Activated naive CD8-positive, alpha-beta T cell treated with anti-CD3 and anti-CD28 coated beads for 36 hours (primary cell): ENCODE measurements at regions not wholly inside any gene's neighbourhood (a gene's known extent, or its start where the extent isn't known, plus 50 kb on each side); places are given as distances from the start of the nearest gene placed in this dataset.

Experiments
- DNase-seq: peaks from one replicate; pipeline ENCODE4 v3.0.0; 2021
- H3K27ac Mint-ChIP-seq: one replicate; pipeline ENCODE4 v1.8.0; 2022; ENCODE audit warnings: mild to moderate bottlenecking, moderate library complexity, mixed read lengths
- H3K27me3 Mint-ChIP-seq: one replicate; pipeline ENCODE4 v1.8.0; 2022; ENCODE audit warnings: mild to moderate bottlenecking, mixed read lengths
- H3K36me3 Mint-ChIP-seq: one replicate; pipeline ENCODE4 v1.8.0; 2021; ENCODE audit warnings: mild to moderate bottlenecking, mixed read lengths
- H3K4me1 Mint-ChIP-seq: one replicate; pipeline ENCODE4 v1.8.0; 2021; ENCODE audit warnings: mixed read lengths
- H3K4me3 Mint-ChIP-seq: one replicate; pipeline ENCODE4 v1.8.0; 2022; ENCODE audit warnings: mild to moderate bottlenecking, moderate library complexity, mixed read lengths
- H3K9me3 Mint-ChIP-seq: one replicate; pipeline ENCODE4 v1.8.0; 2022; ENCODE audit warnings: mixed read lengths

DNA sequence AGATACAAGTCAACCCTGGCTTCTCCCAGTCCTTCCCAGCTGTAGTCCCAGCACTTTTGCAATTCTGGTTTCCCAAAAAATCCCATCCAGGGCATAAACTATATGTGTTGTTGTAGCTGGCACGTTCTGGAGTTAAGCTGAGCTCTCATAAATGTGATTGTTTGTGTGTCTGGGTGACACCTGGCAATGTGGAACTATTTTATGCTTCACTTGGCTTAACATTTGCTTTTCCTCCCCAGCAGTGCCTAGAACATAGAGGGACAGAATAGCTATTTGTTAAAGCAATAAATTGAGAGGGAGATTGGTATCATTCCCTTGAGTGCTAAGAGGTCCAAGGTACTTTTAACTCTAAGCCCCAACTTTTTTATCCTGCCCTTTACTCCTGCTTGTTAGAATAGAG lies 575.9 kb upstream of the NOX3 start:
- H3K27me3 Mint-ChIP-seq = peaks cover 10% of the 10 kb centered on the region
- H3K4me3 Mint-ChIP-seq = no peak overlapping the region
- H3K27ac Mint-ChIP-seq = no peak overlapping the region
- DNase-seq = no peak
- H3K9me3 Mint-ChIP-seq = peaks cover 16% of the 10 kb centered on the region
- peaks cover 1% of the 10 kb centered on the region for H3K36me3 Mint-ChIP-seq
- peaks cover 13% of the 10 kb centered on the region for H3K4me1 Mint-ChIP-seq

DNA sequence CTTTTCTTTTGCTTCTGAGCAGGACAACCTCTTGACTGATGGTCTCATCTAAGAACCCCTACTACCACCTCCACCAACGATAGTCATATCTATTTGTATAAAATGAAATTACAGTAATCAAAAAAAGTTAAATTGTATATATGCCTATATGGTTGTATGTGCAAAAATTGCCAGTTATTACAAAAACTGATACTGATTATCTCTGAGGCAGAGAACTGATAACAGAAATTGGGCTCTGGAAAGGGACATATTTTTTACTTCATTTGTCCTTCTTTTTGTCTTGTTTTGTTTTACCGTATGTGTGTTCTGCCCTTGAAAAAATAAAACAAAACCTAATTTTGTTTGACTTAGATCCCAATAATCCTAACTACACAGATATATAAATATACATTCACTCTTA lies 574.4 kb upstream of the NOX3 start:
- no peak for DNase-seq
- H3K4me1 Mint-ChIP-seq = peaks cover 13% of the 10 kb centered on the region
- no peak overlapping the region for H3K27ac Mint-ChIP-seq
- H3K27me3 Mint-ChIP-seq = peaks cover 10% of the 10 kb centered on the region
- peaks cover 24% of the 10 kb centered on the region for H3K9me3 Mint-ChIP-seq
- peaks cover 5% of the 10 kb centered on the region for H3K36me3 Mint-ChIP-seq
- H3K4me3 Mint-ChIP-seq = no peak overlapping the region

DNA sequence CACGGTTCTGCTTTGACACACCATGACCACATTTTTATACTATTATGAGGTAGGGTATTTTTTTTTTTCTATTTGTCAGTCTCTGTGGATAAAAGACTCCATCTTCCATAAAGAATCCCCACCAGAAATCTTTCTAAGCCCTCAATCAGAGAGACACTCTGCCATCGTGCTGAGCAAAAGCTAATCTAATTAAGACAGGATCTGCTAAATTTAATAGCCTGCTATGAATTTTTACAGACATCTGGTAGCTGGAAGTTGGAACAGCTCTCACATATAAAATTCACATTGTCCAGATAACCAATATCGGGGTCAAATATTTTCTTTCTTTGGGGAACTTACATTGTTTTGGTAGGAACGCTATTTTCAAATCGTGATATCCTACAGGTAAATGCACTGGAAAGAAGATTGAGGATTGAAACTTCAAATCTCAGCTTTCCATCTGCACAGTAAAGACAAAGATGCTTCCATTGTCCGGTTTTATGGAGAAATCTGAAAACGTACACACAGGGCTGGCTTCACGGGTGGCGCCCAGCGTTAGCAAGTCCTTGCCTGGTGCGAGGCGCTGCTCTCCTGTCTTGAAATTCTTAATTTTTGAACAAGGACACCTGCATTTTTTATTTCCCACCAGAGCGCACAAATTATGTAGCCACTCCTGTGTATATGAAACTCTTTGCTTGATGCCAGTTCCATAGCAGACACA lies 573.8 kb upstream of the NOX3 start:
- Mint-ChIP-seq H3K27ac (peak overlapping the region; percentile 78), H3K27me3 (peaks cover 10% of the 10 kb centered on the region), H3K9me3 (peaks cover 27% of the 10 kb centered on the region), H3K36me3 (peaks cover 5% of the 10 kb centered on the region), H3K4me3 (no peak overlapping the region), H3K4me1 (peaks cover 13% of the 10 kb centered on the region)
- DNase-seq = no peak

DNA sequence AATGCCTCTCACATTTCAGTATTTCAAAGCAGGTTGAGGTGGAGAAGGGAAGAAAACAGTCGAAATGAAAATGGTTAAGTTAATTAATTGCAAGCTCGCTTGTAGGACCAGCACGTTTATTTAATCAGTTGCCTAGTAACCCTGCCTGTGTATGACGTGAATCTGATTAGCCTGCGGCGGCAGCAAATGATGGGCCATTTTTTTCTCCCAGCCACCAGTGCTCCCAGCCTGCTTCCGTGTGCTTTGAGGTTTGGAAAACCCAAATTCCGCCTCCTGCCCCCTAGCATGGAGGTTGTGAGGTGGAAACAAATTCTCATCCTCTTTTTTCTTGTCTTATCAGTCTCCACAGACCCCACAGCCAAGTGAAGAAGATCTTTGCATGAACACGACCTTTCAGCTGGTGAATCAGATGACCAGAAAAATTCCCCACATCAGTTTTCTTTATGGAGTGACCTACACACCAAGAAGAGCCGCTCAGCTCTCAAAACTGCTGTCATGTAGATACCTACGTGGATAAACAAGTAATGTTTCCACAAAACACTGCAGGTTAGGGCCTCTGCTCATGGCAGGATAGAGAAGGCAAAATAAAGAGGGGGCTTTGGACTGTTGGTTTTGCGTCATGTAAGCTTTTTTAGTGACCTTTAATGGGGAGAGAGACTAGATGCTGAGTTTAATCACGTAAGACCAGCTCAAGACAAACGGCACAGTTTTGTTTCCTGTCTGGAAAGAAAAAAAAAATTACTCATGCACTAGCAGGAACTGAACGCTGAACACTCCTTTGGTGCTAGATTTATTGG lies 572.9 kb upstream of the NOX3 start:
- no peak for DNase-seq
- H3K27me3 Mint-ChIP-seq = peaks cover 10% of the 10 kb centered on the region
- peaks cover 13% of the 10 kb centered on the region for H3K4me1 Mint-ChIP-seq
- peaks cover 5% of the 10 kb centered on the region for H3K36me3 Mint-ChIP-seq
- peak overlapping the region; percentile 78 for H3K27ac Mint-ChIP-seq
- peaks cover 27% of the 10 kb centered on the region for H3K9me3 Mint-ChIP-seq
- no peak overlapping the region for H3K4me3 Mint-ChIP-seq

DNA sequence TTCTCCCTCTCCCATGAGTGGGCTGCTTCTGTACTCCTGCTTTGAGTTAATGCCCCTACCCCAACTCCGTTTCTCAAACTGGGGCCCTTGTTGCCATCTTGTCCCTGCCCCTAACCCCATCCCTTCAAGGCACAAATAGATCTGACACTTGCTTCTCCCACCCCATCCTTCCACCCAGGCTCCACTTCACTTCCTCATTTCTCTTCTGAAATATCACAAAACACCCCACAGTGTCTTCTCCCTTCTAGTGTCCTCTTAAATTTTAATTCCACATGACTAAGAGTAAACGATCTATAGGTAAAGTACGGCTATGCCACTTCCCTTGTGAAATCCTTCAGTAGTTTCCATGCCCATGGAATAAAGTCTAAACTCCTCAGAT lies 571.6 kb upstream of the NOX3 start:
- Mint-ChIP-seq H3K9me3 (peaks cover 27% of the 10 kb centered on the region), H3K4me3 (no peak overlapping the region), H3K4me1 (peaks cover 13% of the 10 kb centered on the region), H3K27ac (no peak overlapping the region), H3K36me3 (peaks cover 8% of the 10 kb centered on the region), H3K27me3 (peaks cover 10% of the 10 kb centered on the region)
- no peak for DNase-seq

DNA sequence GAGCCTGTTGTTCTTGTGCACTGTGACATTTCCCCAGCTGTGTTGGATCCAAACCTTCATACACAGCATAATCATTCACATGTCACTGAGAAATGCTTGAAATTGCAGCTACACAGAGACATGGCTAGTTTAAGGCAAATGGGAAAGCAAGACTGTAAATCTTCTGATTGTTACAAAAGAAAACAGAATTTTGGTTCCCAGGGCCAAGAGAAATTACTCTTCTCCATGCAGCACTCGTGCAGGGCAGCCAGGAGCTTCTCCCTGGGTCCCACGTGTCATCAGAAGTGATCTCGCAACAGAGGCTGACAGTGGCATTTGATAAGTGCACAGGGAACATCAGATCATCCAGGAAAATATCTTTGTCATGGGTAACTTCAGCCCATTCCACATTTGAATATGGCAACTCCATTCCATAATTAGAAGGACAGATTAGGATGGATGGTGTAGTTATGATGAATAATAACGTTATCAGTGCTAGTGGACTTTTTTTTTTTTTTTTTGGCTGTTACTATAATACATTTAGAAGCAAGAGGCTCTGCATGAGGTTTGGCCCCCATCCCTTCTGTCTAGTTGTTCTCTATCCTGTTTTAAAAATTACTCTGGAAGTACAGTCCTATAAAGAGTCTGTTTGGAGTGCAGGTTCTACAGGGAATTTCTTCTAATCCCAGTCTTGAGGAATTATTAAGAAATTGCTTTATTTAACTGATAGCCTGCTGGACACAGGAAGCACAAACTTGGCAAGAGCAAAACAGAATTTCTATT lies 571.0 kb upstream of the NOX3 start:
- H3K9me3 Mint-ChIP-seq = peaks cover 25% of the 10 kb centered on the region
- DNase-seq = no peak
- H3K4me1 Mint-ChIP-seq = peaks cover 13% of the 10 kb centered on the region
- peaks cover 8% of the 10 kb centered on the region for H3K36me3 Mint-ChIP-seq
- no peak overlapping the region for H3K4me3 Mint-ChIP-seq
- no peak overlapping the region for H3K27ac Mint-ChIP-seq
- peaks cover 10% of the 10 kb centered on the region for H3K27me3 Mint-ChIP-seq

DNA sequence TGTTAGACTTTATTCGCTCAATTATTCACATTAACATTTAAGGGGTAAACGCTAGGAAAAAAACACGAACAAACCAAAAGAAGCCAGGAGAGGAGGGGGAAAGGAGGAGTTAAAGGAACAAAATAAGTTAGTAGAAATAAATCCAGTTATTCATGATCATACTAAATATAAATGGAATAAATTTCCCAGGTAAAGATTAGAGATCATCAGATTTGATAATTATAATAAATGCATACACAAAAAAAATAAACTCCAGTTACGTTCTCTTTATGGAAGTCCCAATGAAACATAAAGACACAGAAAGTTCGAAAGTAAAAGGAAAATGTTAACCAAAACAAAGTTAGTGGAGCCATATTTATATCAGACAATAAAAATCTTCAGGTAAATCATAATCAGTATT lies 568.7 kb upstream of the NOX3 start:
- DNase-seq = no peak
- Mint-ChIP-seq H3K4me3 (no peak overlapping the region), H3K27me3 (peaks cover 3% of the 10 kb centered on the region), H3K36me3 (peaks cover 7% of the 10 kb centered on the region), H3K4me1 (peaks cover 10% of the 10 kb centered on the region), H3K9me3 (peaks cover 25% of the 10 kb centered on the region), H3K27ac (no peak overlapping the region)

DNA sequence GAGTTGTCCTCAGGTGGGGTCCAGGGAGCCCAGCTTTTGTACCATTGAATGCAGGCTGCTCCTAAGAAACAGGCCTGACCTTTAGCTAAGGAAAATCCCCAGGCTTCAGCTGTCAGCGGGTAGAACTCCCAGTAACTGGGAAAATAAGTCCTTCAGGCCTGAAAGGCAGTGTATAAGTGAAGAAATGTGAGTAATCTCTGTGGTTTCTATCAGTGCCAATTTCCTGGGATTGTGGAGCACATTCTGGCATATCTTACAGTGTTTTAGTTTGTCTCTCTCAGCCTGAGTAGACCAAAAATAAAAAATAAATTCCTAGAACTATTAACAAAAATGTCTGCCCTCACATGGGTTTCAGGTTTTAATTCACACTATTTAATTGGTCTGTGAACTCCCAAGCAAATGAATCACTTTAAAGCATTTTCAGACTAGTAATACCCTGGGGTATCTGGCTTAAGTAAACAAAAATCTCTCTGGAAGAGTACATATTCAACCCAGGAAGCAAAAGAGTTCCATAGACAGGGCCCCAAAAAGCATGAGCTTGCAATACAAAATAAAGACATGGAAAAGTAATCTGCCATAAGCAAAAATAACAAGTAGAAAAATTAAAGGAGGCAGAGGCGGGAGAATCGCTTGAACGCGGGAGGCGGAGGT lies 566.2 kb upstream of the NOX3 start:
- Mint-ChIP-seq H3K9me3 (peaks cover 22% of the 10 kb centered on the region), H3K4me1 (no peaks in the 10 kb centered on the region), H3K27me3 (no peaks in the 10 kb centered on the region)

DNA sequence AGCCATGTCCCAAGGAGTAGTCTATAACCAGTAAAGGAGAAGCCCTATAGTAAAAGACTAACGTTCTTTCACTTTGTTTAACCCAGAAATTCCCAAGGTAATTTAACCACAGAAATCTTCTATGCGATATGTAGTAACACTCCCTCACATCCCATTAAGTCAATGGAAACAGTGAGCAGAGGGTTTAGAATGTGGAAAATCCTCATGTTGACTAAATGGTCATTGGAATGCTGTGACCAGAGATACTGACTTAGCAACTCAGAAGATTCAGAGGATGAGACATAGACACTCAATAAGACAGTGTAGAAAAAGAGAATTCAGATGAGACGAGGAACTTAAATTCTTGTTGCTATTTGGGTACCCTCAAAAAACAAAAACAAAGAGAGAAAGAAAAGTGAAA lies 562.2 kb upstream of the NOX3 start:
- Mint-ChIP-seq H3K27ac (no peak overlapping the region), H3K9me3 (peaks cover 3% of the 10 kb centered on the region), H3K27me3 (peaks cover 6% of the 10 kb centered on the region), H3K4me1 (peaks cover 11% of the 10 kb centered on the region), H3K4me3 (no peak overlapping the region), H3K36me3 (peaks cover 5% of the 10 kb centered on the region)
- no peak for DNase-seq

More for the DNA sequence above, 566.2 kb upstream of the NOX3 start:
- Mint-ChIP-seq H3K4me3 (no peak overlapping the region), H3K36me3 (peaks cover 7% of the 10 kb centered on the region), H3K27ac (no peak overlapping the region)
- no peak for DNase-seq

DNA sequence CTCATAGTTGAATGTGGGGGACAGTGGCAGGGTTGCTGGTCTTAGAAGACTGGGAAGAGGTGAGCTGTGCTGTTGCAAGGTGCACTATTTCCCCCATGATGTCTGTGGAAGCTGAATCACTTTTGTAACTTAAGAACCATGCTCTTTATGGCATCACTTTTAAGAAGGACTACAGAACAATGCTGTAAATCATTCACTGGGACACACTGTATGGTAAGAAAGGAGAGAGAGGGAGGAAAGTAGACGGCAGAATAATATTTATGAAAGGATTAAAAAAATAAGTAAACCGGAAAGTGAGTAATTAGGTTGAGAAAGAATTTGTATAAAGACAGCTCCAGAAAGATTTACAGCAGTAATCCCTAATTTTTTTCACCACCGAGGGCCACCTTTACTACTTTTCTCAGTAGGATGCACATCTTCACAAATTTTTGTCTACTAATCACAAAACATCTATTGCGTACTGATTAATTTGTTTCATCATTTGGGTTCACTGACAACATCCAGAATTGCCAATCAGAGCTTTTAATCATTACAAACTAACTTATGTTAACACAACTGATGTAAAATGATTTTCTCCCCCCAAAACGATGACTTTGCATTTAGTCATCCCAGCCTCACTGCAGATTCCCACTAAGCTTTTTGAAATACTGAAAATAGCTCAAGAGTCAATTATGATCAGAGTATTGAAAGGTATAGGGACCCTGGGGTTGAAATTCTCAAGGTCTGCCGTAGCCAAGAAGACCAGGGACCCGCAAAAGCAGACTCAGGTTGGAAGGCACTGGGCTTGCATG lies 560.7 kb upstream of the NOX3 start:
- no peak for DNase-seq
- Mint-ChIP-seq H3K27me3 (peaks cover 6% of the 10 kb centered on the region), H3K36me3 (peaks cover 5% of the 10 kb centered on the region), H3K4me1 (peaks cover 11% of the 10 kb centered on the region), H3K4me3 (no peak overlapping the region), H3K27ac (no peak overlapping the region), H3K9me3 (no peaks in the 10 kb centered on the region)

DNA sequence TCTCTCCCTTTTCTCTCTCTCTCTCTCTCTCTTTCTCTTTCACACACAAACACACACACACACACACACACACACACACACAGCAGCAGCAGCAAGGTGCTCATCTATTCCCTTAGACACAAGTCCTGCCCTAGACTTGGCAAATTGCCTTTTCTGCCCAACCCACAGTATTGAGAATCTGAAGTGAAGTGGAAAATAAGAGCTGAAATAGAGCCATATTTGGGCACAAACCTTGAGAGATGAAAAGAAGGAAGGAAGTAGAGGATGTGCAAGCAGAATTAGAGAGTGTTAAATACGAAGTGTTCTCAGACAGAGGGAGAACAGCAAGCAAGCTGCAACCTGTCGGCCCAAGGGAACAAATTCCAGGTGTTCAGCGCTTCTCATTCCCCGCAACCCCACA lies 557.5 kb upstream of the NOX3 start:
- no peak overlapping the region for H3K27ac Mint-ChIP-seq
- peaks cover 15% of the 10 kb centered on the region for H3K4me1 Mint-ChIP-seq
- peaks cover 5% of the 10 kb centered on the region for H3K36me3 Mint-ChIP-seq
- no peak for DNase-seq
- no peak overlapping the region for H3K4me3 Mint-ChIP-seq
- H3K9me3 Mint-ChIP-seq = peaks cover 4% of the 10 kb centered on the region
- H3K27me3 Mint-ChIP-seq = peaks cover 6% of the 10 kb centered on the region

DNA sequence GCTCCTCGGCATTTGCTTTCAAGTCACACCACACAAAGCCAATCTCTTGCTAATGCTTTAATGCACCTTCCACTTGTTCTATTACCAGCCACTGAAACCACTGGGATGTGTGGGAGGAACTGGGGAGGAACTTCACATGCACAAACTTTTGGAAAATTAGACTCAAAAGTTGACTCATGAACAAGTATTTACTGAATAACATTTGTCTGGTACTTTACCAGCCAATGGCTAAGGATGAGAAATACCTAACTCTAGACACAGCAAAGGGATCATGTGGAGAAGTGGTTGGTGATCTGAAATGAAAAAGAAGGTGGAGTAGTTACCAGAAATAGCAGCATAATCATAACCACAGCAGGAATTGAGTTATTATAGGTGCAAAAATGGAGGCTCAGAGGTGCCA lies 554.0 kb upstream of the NOX3 start:
- no peak overlapping the region for H3K4me3 Mint-ChIP-seq
- H3K27me3 Mint-ChIP-seq = no peaks in the 10 kb centered on the region
- no peak overlapping the region for H3K27ac Mint-ChIP-seq
- H3K4me1 Mint-ChIP-seq = peaks cover 15% of the 10 kb centered on the region
- H3K9me3 Mint-ChIP-seq = peaks cover 5% of the 10 kb centered on the region
- DNase-seq = no peak
- no peaks in the 10 kb centered on the region for H3K36me3 Mint-ChIP-seq

DNA sequence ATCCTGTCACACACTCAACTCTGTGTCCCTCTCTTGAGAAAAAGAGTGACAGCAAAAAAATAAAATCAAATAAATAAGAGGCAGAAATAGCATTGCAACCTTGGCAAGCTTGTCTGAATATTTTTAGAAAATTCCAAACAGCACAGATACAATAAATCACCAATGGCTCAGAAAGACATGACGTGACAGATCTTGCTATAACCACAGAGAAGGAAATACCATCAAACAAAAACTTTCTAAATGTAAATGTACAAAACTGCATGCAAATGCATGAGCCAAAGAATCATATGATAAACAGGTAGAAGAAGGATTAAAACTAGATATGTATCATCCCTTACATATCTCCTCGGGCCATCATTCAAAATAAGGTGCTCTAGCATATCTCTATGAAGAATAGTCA lies 549.2 kb upstream of the NOX3 start:
- Mint-ChIP-seq H3K9me3 (peaks cover 5% of the 10 kb centered on the region), H3K27me3 (no peaks in the 10 kb centered on the region), H3K4me3 (no peak overlapping the region), H3K36me3 (no peaks in the 10 kb centered on the region), H3K4me1 (peaks cover 3% of the 10 kb centered on the region), H3K27ac (no peak overlapping the region)
- no peak for DNase-seq

DNA sequence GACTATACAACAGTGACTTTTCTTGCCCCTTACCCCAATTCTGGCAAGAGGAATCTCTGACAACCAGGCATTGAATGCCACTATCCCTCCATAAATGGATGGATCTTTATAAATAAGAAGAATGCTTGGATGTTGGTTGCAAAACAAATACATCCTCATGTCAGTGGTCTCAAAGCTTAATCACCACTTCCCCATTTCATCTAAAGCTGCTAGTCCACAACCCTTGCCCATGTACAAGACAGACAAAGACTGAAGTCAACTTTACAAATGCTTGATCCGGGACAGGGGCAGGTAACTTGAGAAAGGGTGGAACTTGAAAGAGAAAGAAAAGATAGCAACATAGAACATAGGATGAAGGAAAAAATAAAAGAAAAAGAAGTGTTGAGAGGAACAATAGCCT lies 540.5 kb upstream of the NOX3 start:
- Mint-ChIP-seq H3K4me3 (no peak overlapping the region), H3K27ac (no peak overlapping the region), H3K36me3 (no peaks in the 10 kb centered on the region), H3K27me3 (peaks cover 3% of the 10 kb centered on the region), H3K4me1 (no peaks in the 10 kb centered on the region), H3K9me3 (no peaks in the 10 kb centered on the region)
- no peak for DNase-seq
